CD1c-positive myeloid dendritic cell (primary cell): ENCODE measurements at regions not wholly inside any gene's neighbourhood (a gene's known extent, or its start where the extent isn't known, plus 50 kb on each side); places are given as distances from the start of the nearest gene placed in this dataset.
"Not testable (repeated sequence)": the region's sequence is repeated elsewhere in the genome, so short reads cannot be mapped to it uniquely, and the experiment has no call there.

Experiments used
- DNase-seq: peaks from one replicate; pipeline ENCODE4 v3.0.0-alpha.2; 2016; ENCODE audit errors: extremely low spot score

GRCh38 chr5:154588833-154589425, 110.9 kb upstream of the HAND1 start:
- DNase-seq = not testable (repeated sequence)

- no peak for DNase-seq
Measured at GRCh38 chr5:154588091-154588774, 110.2 kb upstream of the HAND1 start.

- DNase-seq = no peak
Measured at GRCh38 chr5:154587123-154588026, 109.3 kb upstream of the HAND1 start.

GRCh38 chr5:154583671-154584177, 105.7 kb upstream of the HAND1 start:
- no peak for DNase-seq

- no peak for DNase-seq
Measured at GRCh38 chr5:154580422-154580821, 102.4 kb upstream of the HAND1 start.

- DNase-seq = no peak
Measured at GRCh38 chr5:154577416-154577815, 99.4 kb upstream of the HAND1 start.

GRCh38 chr5:154576429-154576806, 98.4 kb upstream of the HAND1 start:
- no peak for DNase-seq

GRCh38 chr5:154575546-154576428, 97.8 kb upstream of the HAND1 start:
- peak; percentile 16 for DNase-seq

- no peak for DNase-seq
Measured at GRCh38 chr5:154573011-154573410, 95.0 kb upstream of the HAND1 start.

- DNase-seq = no peak
Measured at GRCh38 chr5:154571325-154572035, 93.5 kb upstream of the HAND1 start.

GRCh38 chr5:154570572-154571324, 92.7 kb upstream of the HAND1 start:
- no peak for DNase-seq

GRCh38 chr5:154568589-154568988, 90.6 kb upstream of the HAND1 start:
- DNase-seq = no peak

- no peak for DNase-seq
Measured at GRCh38 chr5:154567155-154567554, 89.1 kb upstream of the HAND1 start.

GRCh38 chr5:154566146-154566680, 88.2 kb upstream of the HAND1 start:
- DNase-seq = no peak

GRCh38 chr5:154565123-154565522, 87.1 kb upstream of the HAND1 start:
- no peak for DNase-seq

- DNase-seq = no peak
Measured at GRCh38 chr5:154562244-154562880, 84.3 kb upstream of the HAND1 start.

- no peak for DNase-seq
Measured at GRCh38 chr5:154559398-154560276, 81.6 kb upstream of the HAND1 start.

GRCh38 chr5:154557548-154557947, 79.5 kb upstream of the HAND1 start:
- DNase-seq = no peak
